CD14-positive monocyte (primary cell): ENCODE measurements at regions not wholly inside any gene's neighbourhood (a gene's known extent, or its start where the extent isn't known, plus 50 kb on each side); places are given as distances from the start of the nearest gene placed in this dataset.

Experiments used
- DNase-seq, 3 donors: peaks; one replicate each; pipeline ENCODE4 v3.0.0-alpha.2; 2011 to 2022
- H2AFZ ChIP-seq: 2 replicates; pipeline ENCODE4 v1.6.0; 2012; ENCODE audit warnings: mild to moderate bottlenecking, low read depth, low read length, inconsistent platforms; ENCODE audit not compliant: insufficient read depth, poor library complexity, severe bottlenecking
- H3K27ac ChIP-seq, 2 donors: 1 replicate in 1 of 2; 2 replicates in 1 of 2; pipeline ENCODE4 v1.5.1; 2012 to 2013; ENCODE audit warnings: low read length in 2 of 2, control low read depth in 1 of 2, inconsistent platforms in 1 of 2, low read depth in 1 of 2, mild to moderate bottlenecking in 1 of 2
- H3K27me3 ChIP-seq, 2 donors: one replicate each; pipeline versions ENCODE4 v1.6.0 to v1.6.1; 2011 to 2013; ENCODE audit warnings: low read length in 2 of 2; ENCODE audit not compliant: control insufficient read depth in 2 of 2, insufficient read depth in 2 of 2
- H3K36me3 ChIP-seq, 2 donors: replicated peaks in 1 of 2; 1 replicate in 1 of 2; 2 replicates in 1 of 2; pipeline versions ENCODE4 v1.5.1 to v1.6.1; 2012 to 2013; ENCODE audit warnings: low read length in 2 of 2, control low read depth in 1 of 2, inconsistent platforms in 1 of 2, mild to moderate bottlenecking in 1 of 2; ENCODE audit not compliant: insufficient read depth in 2 of 2, control insufficient read depth in 1 of 2
- H3K4me1 ChIP-seq, 2 donors: 1 replicate in 1 of 2; 2 replicates in 1 of 2; pipeline versions ENCODE4 v1.5.1 to v1.6.1; 2012 to 2013; ENCODE audit warnings: low read length in 2 of 2, control low read depth in 1 of 2, inconsistent platforms in 1 of 2, mild to moderate bottlenecking in 1 of 2, moderate library complexity in 1 of 2; ENCODE audit not compliant: insufficient read depth in 2 of 2, control insufficient read depth in 1 of 2
- H3K4me2 ChIP-seq: replicated peaks from 2 replicates; pipeline ENCODE3; 2012; ENCODE audit warnings: low read length, moderate library complexity, mild to moderate bottlenecking; ENCODE audit not compliant: poor library complexity, severe bottlenecking; ENCODE audit errors: extremely low read depth
- H3K4me3 ChIP-seq, 3 experiments: fragments of 200-600 bp in 1 of 3; sonication (generic) in 1 of 3; replicated peaks in 1 of 3; 1 replicate in 2 of 3; 2 replicates in 1 of 3; pipeline ENCODE4 v1.5.1; 2011 to 2013; ENCODE audit warnings: low read length in 3 of 3, mild to moderate bottlenecking in 3 of 3, control low read depth in 2 of 3, low read depth in 2 of 3, inconsistent platforms in 1 of 3, moderate library complexity in 1 of 3
- H3K79me2 ChIP-seq: 2 replicates; pipeline ENCODE4 v1.6.0; 2012; ENCODE audit warnings: mild to moderate bottlenecking, control low read depth, inconsistent platforms, low read length, moderate library complexity; ENCODE audit not compliant: insufficient read depth
- H3K9ac ChIP-seq: 2 replicates; pipeline ENCODE4 v1.6.0; 2017; ENCODE audit warnings: low read length, mild to moderate bottlenecking; ENCODE audit not compliant: insufficient read depth, poor library complexity, severe bottlenecking
- H3K9me3 ChIP-seq, 2 donors: replicated peaks in 1 of 2; 1 replicate in 1 of 2; 2 replicates in 1 of 2; pipeline versions ENCODE4 v1.5.1 to v1.6.1; 2012 to 2013; ENCODE audit warnings: low read length in 2 of 2, control low read depth in 1 of 2; ENCODE audit not compliant: control insufficient read depth in 1 of 2, insufficient read depth in 1 of 2
- H4K20me1 ChIP-seq: 2 replicates; pipeline ENCODE4 v1.6.0; 2012; ENCODE audit warnings: mild to moderate bottlenecking, low read length, control low read depth, moderate library complexity; ENCODE audit not compliant: insufficient read depth
- H3K27ac Mint-ChIP-seq, 7 donors: one replicate each; pipeline ENCODE4 v1.8.0; 2020; ENCODE audit warnings: mild to moderate bottlenecking in 7 of 7, mixed read lengths in 7 of 7, moderate library complexity in 6 of 7, inconsistent platforms in 2 of 7
- H3K27me3 Mint-ChIP-seq, 3 donors: one replicate each; pipeline ENCODE4 v1.8.0; 2021 to 2022; ENCODE audit warnings: low read depth in 3 of 3, mild to moderate bottlenecking in 3 of 3, mixed read lengths in 3 of 3, moderate library complexity in 3 of 3, inconsistent platforms in 1 of 3
- H3K36me3 Mint-ChIP-seq, 2 donors: one replicate each; pipeline ENCODE4 v1.8.0; 2020; ENCODE audit warnings: mixed read lengths in 2 of 2, inconsistent platforms in 1 of 2, mild to moderate bottlenecking in 1 of 2
- H3K4me1 Mint-ChIP-seq: one replicate; pipeline ENCODE4 v1.8.0; 2020; ENCODE audit warnings: mild to moderate bottlenecking, mixed read lengths
- H3K4me3 Mint-ChIP-seq, 2 donors: one replicate each; pipeline ENCODE4 v1.8.0; 2020; ENCODE audit warnings: mild to moderate bottlenecking in 2 of 2, mixed read lengths in 2 of 2, moderate library complexity in 1 of 2
- H3K9me3 Mint-ChIP-seq, 7 donors: one replicate each; pipeline ENCODE4 v1.8.0; 2020 to 2022; ENCODE audit warnings: mixed read lengths in 7 of 7, mild to moderate bottlenecking in 6 of 7, moderate library complexity in 6 of 7, inconsistent platforms in 2 of 7
- WGBS: methylation state at CpG from one replicate; pipeline ENCODE4 v1.1.5; 2013; ENCODE audit warnings: missing lambda C conversion rate; ENCODE audit not compliant: insufficient coverage; 5-methylcytosine and 5-hydroxymethylcytosine counted together
- intact Hi-C, 2 donors: fragments of 100-400 bp; cut with micrococcal nuclease; formaldehyde crosslinking; loops; one replicate each; pipeline versions ENCODE4 v1.15.0 to v1.15.1; 2023
- TF ChIP-seq, protein P1 (sequence below): fragments of 200-600 bp; IDR thresholded peaks from one replicate; pipeline ENCODE4 v1.8.0; 2022; ENCODE audit warnings: antibody characterized with exemption, mild to moderate bottlenecking

- no peak for DNase-seq
- H2AFZ ChIP-seq = no peak overlapping the region
- Mint-ChIP-seq H3K27ac (no peak overlapping the region), H3K4me1 (no peaks in the 10 kb centered on the region), H3K4me3 (no peak overlapping the region), H3K9me3 (peaks cover 0 to 3% (median 0%) of the 10 kb centered on the region in 7 donors), H3K27me3 (peaks cover 17 to 30% (median 20%) of the 10 kb centered on the region in 3 donors), H3K36me3 (no peaks in the 10 kb centered on the region)
- H3K27me3 ChIP-seq = peaks cover 7 to 22% of the 10 kb centered on the region in 2 donors
- no peak overlapping the region for H3K9ac ChIP-seq
- no peak overlapping the region for H3K4me2 ChIP-seq
- no peak overlapping the region for H3K4me3 ChIP-seq
- H3K27ac ChIP-seq = no peak overlapping the region
- no peaks in the 10 kb centered on the region for H4K20me1 ChIP-seq
- WGBS = 100% methylated on average over 1 of the region's 3 CpGs
- no peaks in the 10 kb centered on the region for H3K9me3 ChIP-seq
- intact Hi-C loops = no loop called here
- H3K4me1 ChIP-seq = no peaks in the 10 kb centered on the region
- no peaks in the 10 kb centered on the region for H3K79me2 ChIP-seq
- H3K36me3 ChIP-seq = no peaks in the 10 kb centered on the region
- TF ChIP-seq, protein P1, sequence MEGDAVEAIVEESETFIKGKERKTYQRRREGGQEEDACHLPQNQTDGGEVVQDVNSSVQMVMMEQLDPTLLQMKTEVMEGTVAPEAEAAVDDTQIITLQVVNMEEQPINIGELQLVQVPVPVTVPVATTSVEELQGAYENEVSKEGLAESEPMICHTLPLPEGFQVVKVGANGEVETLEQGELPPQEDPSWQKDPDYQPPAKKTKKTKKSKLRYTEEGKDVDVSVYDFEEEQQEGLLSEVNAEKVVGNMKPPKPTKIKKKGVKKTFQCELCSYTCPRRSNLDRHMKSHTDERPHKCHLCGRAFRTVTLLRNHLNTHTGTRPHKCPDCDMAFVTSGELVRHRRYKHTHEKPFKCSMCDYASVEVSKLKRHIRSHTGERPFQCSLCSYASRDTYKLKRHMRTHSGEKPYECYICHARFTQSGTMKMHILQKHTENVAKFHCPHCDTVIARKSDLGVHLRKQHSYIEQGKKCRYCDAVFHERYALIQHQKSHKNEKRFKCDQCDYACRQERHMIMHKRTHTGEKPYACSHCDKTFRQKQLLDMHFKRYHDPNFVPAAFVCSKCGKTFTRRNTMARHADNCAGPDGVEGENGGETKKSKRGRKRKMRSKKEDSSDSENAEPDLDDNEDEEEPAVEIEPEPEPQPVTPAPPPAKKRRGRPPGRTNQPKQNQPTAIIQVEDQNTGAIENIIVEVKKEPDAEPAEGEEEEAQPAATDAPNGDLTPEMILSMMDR = no peak
Measured at GRCh38 chr16:66069587-66069986, 296.9 kb upstream of the CDH5 start.

- no CpG with 5 or more reads among the region's 2 CpGs for WGBS
- Mint-ChIP-seq H3K9me3 (peaks cover 0 to 6% (median 0%) of the 10 kb centered on the region in 7 donors), H3K27me3 (peaks cover 8 to 32% (median 11%) of the 10 kb centered on the region in 3 donors), H3K4me3 (no peak overlapping the region), H3K27ac (no peak overlapping the region), H3K4me1 (no peaks in the 10 kb centered on the region), H3K36me3 (no peaks in the 10 kb centered on the region)
- H3K27me3 ChIP-seq = peaks cover 8 to 23% of the 10 kb centered on the region in 2 donors
- no peaks in the 10 kb centered on the region for H3K79me2 ChIP-seq
- DNase-seq = no peak
- no peak overlapping the region for H2AFZ ChIP-seq
- H3K27ac ChIP-seq = no peak overlapping the region
- intact Hi-C loops = no loop called here
- H3K36me3 ChIP-seq = no peaks in the 10 kb centered on the region
- no peaks in the 10 kb centered on the region for H3K4me1 ChIP-seq
- no peak overlapping the region for H3K9ac ChIP-seq
- H3K9me3 ChIP-seq = no peaks in the 10 kb centered on the region
- H4K20me1 ChIP-seq = no peaks in the 10 kb centered on the region
- H3K4me3 ChIP-seq = no peak overlapping the region
- H3K4me2 ChIP-seq = no peak overlapping the region
- TF ChIP-seq, protein P1 = no peak
Measured at GRCh38 chr16:66066404-66066803, 300.1 kb upstream of the CDH5 start.
